ENCODE measurements at regions not wholly inside any gene's neighbourhood (a gene's known extent, or its start where the extent isn't known, plus 50 kb on each side); places are given as distances from the start of the nearest gene placed in this dataset.

DNA sequence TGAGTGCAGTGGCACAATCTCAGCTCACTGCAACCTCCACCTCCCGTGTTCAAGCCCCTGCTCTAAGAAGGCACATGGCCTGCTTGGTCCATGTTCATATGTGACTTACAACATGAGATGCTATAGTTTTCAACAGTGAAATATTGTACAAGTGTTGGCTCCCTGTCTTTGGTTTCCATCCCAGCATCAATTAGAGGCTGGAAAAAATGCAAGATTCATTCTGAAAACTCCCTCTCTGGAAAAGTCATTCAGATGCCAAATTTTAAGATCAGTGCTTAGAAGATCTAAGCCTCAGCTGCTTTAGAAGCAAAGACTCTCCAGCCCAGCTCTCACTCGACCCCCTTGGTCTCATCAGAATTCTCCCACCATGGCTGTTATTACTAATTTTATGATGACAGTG is 398.9 kb downstream of the KIF16B start:
- no peak for DNase-seq

- no peak for DNase-seq
Measured at GRCh38 chr20:16173044-16173443, 400.2 kb downstream of the KIF16B start.

DNA sequence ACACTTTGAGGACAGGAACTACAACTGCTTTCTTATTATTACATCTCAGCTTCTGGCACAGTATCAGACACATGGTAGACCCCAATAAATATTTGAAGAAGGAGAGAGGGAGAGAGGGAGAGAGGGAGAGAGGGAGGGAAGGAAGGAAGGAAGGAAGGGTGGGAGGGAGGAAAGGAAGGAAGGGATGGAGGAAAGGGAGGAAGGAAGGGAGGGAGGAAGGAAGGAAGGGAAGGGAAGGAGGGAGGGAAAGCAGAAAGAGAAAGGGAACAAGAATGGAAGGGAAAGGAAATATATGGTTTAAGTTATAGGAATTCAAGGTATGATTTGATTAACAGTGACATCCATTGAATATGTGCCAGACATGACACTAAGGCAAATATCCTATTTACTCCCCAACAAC is 402.1 kb downstream of the KIF16B start:
- no peak for DNase-seq

DNA sequence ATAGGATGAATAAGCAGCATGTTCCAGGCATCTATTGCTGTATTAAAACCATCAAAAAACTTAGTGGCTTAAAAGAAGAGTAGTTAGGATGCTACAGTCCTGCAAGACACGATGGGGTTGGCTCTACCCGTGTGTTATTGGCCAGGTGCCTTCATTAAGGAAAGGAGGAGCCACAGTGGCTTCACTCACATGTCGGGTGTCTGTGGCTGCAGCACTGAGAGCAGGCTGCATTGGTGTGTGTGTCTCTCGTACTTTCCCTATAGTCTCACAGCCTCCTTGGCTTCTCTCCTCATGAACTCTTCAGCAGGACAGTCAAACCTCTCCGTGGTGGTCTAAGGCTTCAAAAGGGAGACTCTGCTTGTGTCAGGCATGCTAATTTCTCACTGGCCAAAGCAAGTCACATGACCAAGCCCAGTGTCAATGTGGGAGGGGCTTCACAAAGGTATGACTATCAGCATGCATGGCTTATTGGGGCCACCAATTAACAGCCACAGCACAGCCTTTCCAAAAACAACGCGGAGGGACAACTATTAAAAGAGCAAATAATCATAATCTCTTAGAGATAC is 402.8 kb downstream of the KIF16B start:
- no peak for DNase-seq

DNA sequence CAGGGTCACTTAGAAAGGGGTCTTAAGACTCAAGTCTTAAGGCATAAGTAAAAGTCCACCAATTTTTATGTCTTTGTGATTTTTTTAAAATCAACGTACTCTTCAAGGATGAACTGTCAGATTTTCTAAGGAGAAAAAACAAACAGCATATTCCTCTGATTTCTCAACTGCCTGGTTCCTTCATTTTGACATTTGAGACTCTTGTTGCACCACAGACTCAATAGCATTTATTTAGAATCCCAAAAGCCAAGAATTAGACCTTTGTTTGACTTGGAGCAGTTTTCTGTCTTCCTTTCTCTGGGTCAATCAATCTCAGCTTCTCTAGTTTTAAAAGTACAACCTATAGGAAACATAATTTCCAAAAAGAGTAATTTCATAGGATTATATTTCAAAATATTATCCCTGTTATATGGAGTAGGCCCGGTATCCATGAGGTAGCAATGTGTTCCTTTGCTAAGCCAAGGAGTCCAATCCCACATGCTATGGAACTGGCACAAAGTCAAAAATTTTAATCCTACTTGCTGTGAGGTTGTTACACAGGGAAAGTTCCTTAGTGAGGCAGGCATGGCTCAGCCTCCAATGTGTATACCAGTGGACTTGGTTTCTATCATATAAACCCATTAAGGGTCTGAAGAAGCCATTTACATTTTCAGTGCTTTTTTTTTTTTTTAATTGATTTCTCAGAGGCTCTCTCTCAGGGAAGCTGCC is 405.7 kb downstream of the KIF16B start:
- DNase-seq = no peak

DNA sequence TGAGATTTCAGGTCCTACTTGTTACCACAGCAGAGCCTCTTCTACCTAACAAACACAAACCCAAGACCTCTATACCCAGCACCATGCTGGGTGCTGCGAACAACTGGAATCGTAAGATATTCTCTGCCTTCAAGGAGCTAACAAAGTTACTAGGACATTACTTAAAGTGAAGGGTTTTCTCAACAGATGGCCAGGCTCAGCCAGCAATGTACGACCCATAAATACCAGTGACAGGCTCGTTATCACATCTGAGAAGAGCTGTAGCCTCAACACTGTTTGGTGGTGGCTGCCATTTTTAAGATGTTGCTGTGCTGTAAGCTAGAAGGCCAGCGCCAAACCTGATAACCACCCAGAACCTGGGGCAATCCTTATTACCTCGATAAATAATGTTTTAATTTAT is 406.5 kb downstream of the KIF16B start:
- DNase-seq = no peak

- DNase-seq = no peak
Measured at GRCh38 chr20:16158976-16159286, 414.3 kb downstream of the KIF16B start.

- no peak for DNase-seq
Measured at GRCh38 chr20:16158090-16158975, 414.9 kb downstream of the KIF16B start.

GRCh38 chr20:16147916-16148315 is 425.3 kb downstream of the KIF16B start:
- no peak for DNase-seq

DNA sequence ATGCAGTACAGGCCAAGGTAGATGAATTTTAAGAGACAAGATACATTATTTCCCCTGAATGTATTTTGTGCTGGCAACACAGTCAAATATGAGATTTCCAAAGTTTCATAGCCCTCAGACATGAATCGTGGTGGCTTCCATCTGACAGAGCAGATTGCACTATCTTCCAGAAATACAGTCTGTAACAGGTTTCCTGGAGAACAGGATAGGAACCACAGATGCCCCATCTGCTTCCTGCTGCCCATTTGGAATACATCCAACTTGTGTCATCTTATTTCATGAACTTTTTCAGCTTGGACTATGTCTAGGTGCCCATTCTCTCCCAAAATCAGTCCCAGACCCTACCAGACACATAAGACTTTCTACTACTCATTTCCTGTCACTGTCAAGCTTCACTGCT is 426.0 kb downstream of the KIF16B start:
- no peak for DNase-seq

DNA sequence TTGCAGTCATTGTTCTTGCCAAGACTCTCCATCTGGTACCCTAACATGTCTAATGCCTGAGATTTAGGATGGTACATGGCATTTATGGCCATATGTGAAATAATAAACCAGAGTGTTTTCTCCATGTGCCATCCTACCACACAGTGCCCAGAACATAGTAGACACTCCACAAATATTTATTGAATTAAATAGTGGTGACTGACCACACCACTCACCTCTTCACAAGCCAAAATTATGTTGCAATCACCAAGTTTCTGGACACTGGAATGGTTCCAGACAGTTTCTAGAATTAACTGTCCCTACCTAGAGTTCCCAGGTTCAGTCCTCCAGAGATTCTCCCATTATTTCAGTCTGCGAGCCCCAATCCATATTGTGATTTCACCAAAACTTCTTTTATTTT is 427.3 kb downstream of the KIF16B start:
- DNase-seq = no peak

DNA sequence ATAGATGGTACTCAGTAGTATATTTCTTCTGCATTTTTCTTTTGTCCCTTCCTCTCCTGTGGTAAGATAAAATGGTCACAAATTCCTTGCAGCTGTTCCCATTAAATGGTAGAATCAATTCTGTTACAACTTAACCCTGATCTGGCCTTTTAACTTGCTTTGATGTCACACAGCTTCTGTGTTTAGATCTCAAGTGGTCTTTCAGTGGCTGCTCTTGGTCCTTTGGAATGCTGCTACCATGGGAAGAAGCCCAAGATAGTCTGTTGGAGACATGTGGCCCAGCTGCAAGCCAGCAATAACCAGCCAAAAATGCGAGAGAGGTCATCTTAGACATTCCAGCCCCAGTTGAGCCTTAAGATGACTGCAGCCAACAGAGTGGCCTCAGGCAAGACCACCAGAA is 429.7 kb downstream of the KIF16B start:
- no peak for DNase-seq

DNA sequence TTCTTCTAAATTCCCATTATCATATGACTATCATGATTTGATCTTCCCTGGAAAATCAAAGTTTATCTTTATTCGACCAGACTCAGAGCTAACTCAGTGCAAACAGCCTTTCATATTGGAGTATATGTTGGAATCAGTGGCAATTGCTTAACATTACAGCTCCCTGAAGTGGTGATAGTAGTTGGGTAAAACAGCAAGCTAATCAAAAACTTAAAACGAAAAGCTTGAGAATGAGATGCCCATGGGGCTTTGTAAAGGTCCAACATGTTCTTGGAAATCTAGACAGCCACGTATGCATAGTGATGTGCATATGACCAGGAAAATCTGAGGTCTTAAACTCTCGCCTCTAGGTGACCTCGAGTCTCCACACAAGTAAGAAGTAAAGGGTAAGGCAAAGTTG is 437.6 kb downstream of the KIF16B start:
- DNase-seq = no peak

- DNase-seq = no peak
Measured at GRCh38 chr20:16132036-16132798, 441.0 kb downstream of the KIF16B start.

DNA sequence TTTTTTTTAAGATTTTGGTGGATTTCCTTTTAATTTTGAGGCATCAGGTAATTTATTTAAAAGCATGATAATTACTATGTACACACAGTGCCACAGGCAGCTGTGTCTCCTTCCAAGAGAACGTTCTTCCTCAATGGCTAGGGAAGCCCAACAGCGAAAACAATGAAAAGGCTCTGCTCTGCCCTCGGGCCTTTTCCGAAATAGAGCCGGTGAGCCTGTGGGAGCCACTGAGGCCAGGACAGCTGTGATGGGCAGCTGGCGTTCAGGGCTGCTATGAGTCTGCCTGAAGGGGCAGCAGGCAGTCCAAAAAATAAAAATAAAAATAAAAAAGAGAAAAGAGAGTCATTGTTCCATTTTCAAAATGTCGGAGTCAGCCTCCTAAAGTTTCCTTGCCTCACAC is 443.8 kb downstream of the KIF16B start:
- DNase-seq = no peak

DNA sequence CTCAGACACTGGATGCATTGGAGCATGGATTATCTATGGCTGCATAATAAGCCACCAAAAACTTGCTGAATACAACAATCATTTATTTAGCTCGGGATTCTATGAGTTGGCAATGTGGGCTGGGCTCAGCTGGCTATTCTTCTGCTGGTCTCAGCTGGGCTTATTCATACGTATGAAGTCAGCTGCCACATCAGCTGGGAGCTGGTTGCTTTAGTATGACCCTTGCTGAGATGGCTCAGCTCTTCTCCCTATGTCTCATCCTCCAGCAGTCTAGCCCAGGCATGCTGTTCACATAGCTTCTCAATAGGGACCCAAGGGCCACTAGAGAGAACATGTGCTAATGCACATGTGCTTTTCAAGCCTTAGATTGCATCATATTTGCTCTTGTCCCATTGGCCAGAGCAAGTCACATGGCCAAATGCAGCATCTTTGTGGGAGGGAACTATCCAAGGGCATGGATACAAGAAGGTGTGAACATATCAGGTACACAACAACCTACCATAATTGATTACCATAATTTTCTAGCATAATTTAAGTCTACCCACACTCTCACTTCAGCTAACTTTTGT is 444.6 kb downstream of the KIF16B start:
- DNase-seq = no peak

GRCh38 chr20:16125816-16126215 is 447.4 kb downstream of the KIF16B start:
- no peak for DNase-seq

GRCh38 chr20:16124911-16125776 is 448.1 kb downstream of the KIF16B start:
- DNase-seq = no peak

DNA sequence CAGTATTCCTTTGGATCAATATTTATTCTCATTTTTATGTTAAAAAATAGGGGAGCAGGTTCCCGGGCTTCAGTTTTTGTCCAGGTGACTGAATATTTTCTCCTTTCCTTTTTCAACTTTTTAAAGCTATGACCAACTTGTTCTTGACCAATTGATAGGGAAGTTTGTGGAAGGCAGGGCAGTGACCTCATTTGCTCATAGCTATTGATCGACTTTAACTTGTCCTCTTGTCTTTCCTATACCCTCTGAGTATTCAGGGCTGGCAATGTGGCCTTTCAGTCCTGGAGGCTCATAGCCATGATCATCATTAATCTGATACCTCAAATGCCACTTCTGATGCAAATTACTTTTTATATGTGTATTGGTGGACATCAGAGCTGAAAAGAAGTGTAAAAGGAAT is 448.8 kb downstream of the KIF16B start:
- no peak for DNase-seq

- no peak for DNase-seq
Measured at GRCh38 chr20:16123623-16124022, 449.6 kb downstream of the KIF16B start.

GRCh38 chr20:16119909-16120308 is 453.3 kb downstream of the KIF16B start:
- no peak for DNase-seq

DNA sequence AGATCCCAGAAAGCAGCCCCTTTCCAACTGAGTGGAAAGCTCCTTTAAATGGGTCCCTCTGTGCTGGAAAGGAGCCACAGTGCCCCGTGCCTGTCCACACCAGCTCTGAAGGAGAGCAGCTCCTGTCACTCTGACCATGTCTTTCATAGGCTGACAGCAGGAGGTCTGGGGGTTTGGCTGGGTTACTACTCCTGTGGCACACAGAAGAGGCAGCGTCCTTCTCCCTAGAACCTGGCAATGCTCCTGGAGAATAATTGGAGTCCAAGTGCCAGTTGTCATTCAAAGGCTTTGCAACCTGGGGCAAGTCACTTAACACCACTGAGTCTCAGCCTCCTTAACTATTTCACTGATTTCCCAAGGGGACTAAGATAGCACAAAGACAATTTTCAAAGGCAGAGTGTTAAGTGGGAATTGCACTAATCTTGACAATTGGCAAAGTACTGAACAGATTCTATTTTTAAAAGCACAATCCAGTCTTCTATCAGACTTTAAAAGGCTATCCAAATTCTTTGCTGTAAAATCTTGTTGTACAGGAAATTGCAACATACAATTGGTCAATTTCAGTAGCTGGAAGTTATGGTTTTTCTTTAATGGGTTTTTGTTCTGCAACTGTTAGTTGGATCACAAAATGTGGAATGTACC is 457.2 kb downstream of the KIF16B start:
- DNase-seq = no peak

Data from retina (tissue), 1 donor.